Thoracic aorta (tissue), 2 donors: ENCODE measurements at regions not wholly inside any gene's neighbourhood (a gene's known extent, or its start where the extent isn't known, plus 50 kb on each side); places are given as distances from the start of the nearest gene placed in this dataset.

Experiments used
- ATAC-seq: fragments of 150-250 bp; one replicate; pipeline ENCODE4 v1.8.0; 2017; ENCODE audit warnings: low read depth; ENCODE audit not compliant: insufficient number of reproducible peaks, low FRiP score
- DNase-seq: peaks from one replicate; pipeline ENCODE4 v3.0.0-alpha.2; 2020; ENCODE audit warnings: low spot score
- H3K27ac ChIP-seq, 2 donors: fragments of 200-600 bp; sonication (generic); 1 replicate in 1 of 2; 2 replicates in 1 of 2; pipeline ENCODE4 v1.5.1; 2016; ENCODE audit warnings: mild to moderate bottlenecking in 2 of 2, moderate library complexity in 2 of 2
- H3K27me3 ChIP-seq: fragments of 200-600 bp; sonication (generic); replicated peaks from 2 replicates; pipeline ENCODE4 v1.6.0; 2016; ENCODE audit warnings: mild to moderate bottlenecking; ENCODE audit not compliant: insufficient read depth
- H3K36me3 ChIP-seq: fragments of 200-600 bp; sonication (generic); one replicate; pipeline ENCODE4 v1.5.1; 2016
- H3K4me1 ChIP-seq, 2 donors: fragments of 200-600 bp; sonication (generic); 1 replicate in 1 of 2; 2 replicates in 1 of 2; pipeline versions ENCODE4 v1.5.1 to v1.6.0; 2016; ENCODE audit warnings: low read depth in 2 of 2, mild to moderate bottlenecking in 1 of 2; ENCODE audit not compliant: control insufficient read depth in 1 of 2
- H3K4me3 ChIP-seq: fragments of 200-600 bp; sonication (generic); 2 replicates; pipeline ENCODE4 v1.5.1; 2016; ENCODE audit warnings: mild to moderate bottlenecking
- H3K9me3 ChIP-seq: fragments of 200-600 bp; sonication (generic); 2 replicates; pipeline ENCODE4 v1.5.1; 2016
- CTCF ChIP-seq: fragments of 200-600 bp; sonication (generic); IDR thresholded peaks from one replicate; pipeline ENCODE4 v1.5.1; 2019; ENCODE audit warnings: antibody characterized with exemption

GRCh38 chr2:142586693-142587580 lies 290.5 kb upstream of the KYNU start:
- no peaks in the 10 kb centered on the region for H3K9me3 ChIP-seq
- H3K27ac ChIP-seq, result no peak overlapping the region
- H3K4me1 ChIP-seq, result no peaks in the 10 kb centered on the region
- H3K36me3 ChIP-seq, result no peaks in the 10 kb centered on the region
- H3K27me3 ChIP-seq, result no peaks in the 10 kb centered on the region
- DNase-seq, result no peak
- no peak overlapping the region for H3K4me3 ChIP-seq
- TF ChIP-seq CTCF, result no peak
- no peak for ATAC-seq

- Histone ChIP-seq H3K27ac (no peak overlapping the region), H3K4me3 (no peak overlapping the region), H3K27me3 (no peaks in the 10 kb centered on the region), H3K36me3 (no peaks in the 10 kb centered on the region), H3K9me3 (no peaks in the 10 kb centered on the region), H3K4me1 (no peaks in the 10 kb centered on the region)
- TF ChIP-seq CTCF, result no peak
- DNase-seq (no peak), ATAC-seq (no peak)
Observed at GRCh38 chr2:142585785-142586184, 291.7 kb upstream of the KYNU start.

- Histone ChIP-seq H3K27me3 (no peaks in the 10 kb centered on the region), H3K27ac (no peak overlapping the region), H3K9me3 (no peaks in the 10 kb centered on the region), H3K4me3 (no peak overlapping the region), H3K36me3 (no peaks in the 10 kb centered on the region), H3K4me1 (no peaks in the 10 kb centered on the region)
- ATAC-seq (no peak), DNase-seq (no peak)
- TF ChIP-seq CTCF, result no peak
Observed at GRCh38 chr2:142582317-142582716, 295.1 kb upstream of the KYNU start.

- TF ChIP-seq CTCF, result no peak
Observed at GRCh38 chr2:142581491-142581890, 296.0 kb upstream of the KYNU start.

GRCh38 chr2:142580691-142581090 lies 296.8 kb upstream of the KYNU start:
- TF ChIP-seq CTCF, result no peak
- Histone ChIP-seq H3K27me3 (no peaks in the 10 kb centered on the region), H3K4me3 (no peak overlapping the region), H3K27ac (no peak overlapping the region), H3K4me1 (no peaks in the 10 kb centered on the region), H3K9me3 (no peaks in the 10 kb centered on the region), H3K36me3 (no peaks in the 10 kb centered on the region)
- ATAC-seq (no peak), DNase-seq (no peak)

More at GRCh38 chr2:142581491-142581890, 296.0 kb upstream of the KYNU start:
- Histone ChIP-seq H3K9me3 (no peaks in the 10 kb centered on the region), H3K36me3 (no peaks in the 10 kb centered on the region), H3K27me3 (no peaks in the 10 kb centered on the region), H3K4me3 (no peak overlapping the region), H3K27ac (no peak overlapping the region), H3K4me1 (no peaks in the 10 kb centered on the region)
- ATAC-seq (no peak), DNase-seq (no peak)
